Heart right ventricle (tissue), 16 donors: ENCODE measurements at regions not wholly inside any gene's neighbourhood (a gene's known extent, or its start where the extent isn't known, plus 50 kb on each side); places are given as distances from the start of the nearest gene placed in this dataset.

Experiments used
- ATAC-seq, 8 donors: fragments of 200-7000 bp; cut with Tn5 transposase; one replicate each; pipeline ENCODE4 v1.9.1; 2020; ENCODE audit warnings: mild to moderate bottlenecking in 8 of 8, moderate library complexity in 8 of 8, moderate number of reproducible peaks in 1 of 8
- DNase-seq, 2 donors: peaks; one replicate each; pipeline ENCODE4 v3.0.0-alpha.2; 2020
- H3K27ac ChIP-seq, 10 donors: fragments of 200-600 bp; sonication (generic) in 2 of 10; one replicate each; pipeline versions ENCODE4 v1.5.0 to v1.8.0; 2020 to 2022; ENCODE audit warnings: mild to moderate bottlenecking in 3 of 10
- H3K27me3 ChIP-seq, 7 donors: fragments of 200-600 bp; one replicate each; pipeline ENCODE4 v1.8.0; 2021 to 2022; ENCODE audit warnings: mild to moderate bottlenecking in 2 of 7
- H3K36me3 ChIP-seq, 9 donors: fragments of 200-600 bp; sonication (generic) in 1 of 9; one replicate each; pipeline versions ENCODE4 v1.5.0 to v1.8.0; 2020 to 2022; ENCODE audit warnings: mild to moderate bottlenecking in 2 of 9
- H3K4me1 ChIP-seq, 9 donors: fragments of 200-600 bp; sonication (generic) in 1 of 9; one replicate each; pipeline versions ENCODE4 v1.5.0 to v1.8.0; 2020 to 2022; ENCODE audit warnings: mild to moderate bottlenecking in 4 of 9
- H3K4me3 ChIP-seq, 10 donors: fragments of 200-600 bp; sonication (generic) in 2 of 10; one replicate each; pipeline versions ENCODE4 v1.5.0 to v1.8.0; 2020 to 2022; ENCODE audit warnings: mild to moderate bottlenecking in 7 of 10, moderate library complexity in 2 of 10
- H3K9me3 ChIP-seq, 11 donors: fragments of 200-600 bp in 10 of 11; sonication (generic) in 2 of 11; one replicate each; pipeline versions ENCODE4 v1.5.0 to v1.8.0; 2013 to 2022; ENCODE audit warnings: mild to moderate bottlenecking in 2 of 11, control low read depth in 1 of 11, moderate library complexity in 1 of 11
- CTCF ChIP-seq, 9 donors: fragments of 200-600 bp; sonication (generic) in 2 of 9; IDR thresholded peaks; one replicate each; pipeline versions ENCODE4 v1.5.0 to v1.8.0; 2021 to 2022; ENCODE audit warnings: antibody characterized with exemption in 9 of 9, mild to moderate bottlenecking in 5 of 9, moderate library complexity in 1 of 9
- WGBS, 2 donors: extraction: QIAGEN DNeasy Blood & Tissue Kit; methylation state at CpG; one replicate each; pipeline ENCODE4 v1.1.7; 2013; ENCODE audit warnings: inconsistent platforms in 1 of 2; 5-methylcytosine and 5-hydroxymethylcytosine counted together
- intact Hi-C, 10 donors: fragments of 100-400 bp; cut with DNase I; formaldehyde crosslinking; loops; one replicate each; pipeline versions ENCODE4 v1.11.1 to v1.14.2; 2022
- donor health status: Arrhythmogenic right ventricular cardiomyopathy.
- donor health status: ischemic (EF 13 %, LVEDD 7.1; RV severe dilation, severe dysfunction).
- donor health status: healthy with polysubstance abuse.
- donor health status: DM: no; HTN: yes; CAD: no.
- donor health status: DM: no; HTN: no; CAD: no.
- donor health status: ischemic (EF 25% LVEDD 6.9; RV normal size, moderate dysfunction).
- donor health status: ischemic (EF 25% LVEDD 5.7; RV mildly dilated, moderate dysfunction).
- donor health status: healthy.
- donor health status: DM: yes; HTN: yes; CAD: no.
- donor health status: Ischemic cardiomyopathy.
- donor health status: ischemic (EF 35%, LVEDD 5.7; RV mildly dilated, moderate dysfunction).
- donor health status: nonischemic (EF 11% LVEDD 7.7; RV severe dilation, severe dysfunction).
- donor health status: DM: yes; HTN: yes; CAD: no.
- donor health status: PGD.
- donor health status: ischemic (EF 29% LVEDD 5.4; RV normal size, mild dysfunction).
- donor health status: nonischemic (EF 23%, LVEDD 6.1; RV moderate dilation, normal function).

DNA sequence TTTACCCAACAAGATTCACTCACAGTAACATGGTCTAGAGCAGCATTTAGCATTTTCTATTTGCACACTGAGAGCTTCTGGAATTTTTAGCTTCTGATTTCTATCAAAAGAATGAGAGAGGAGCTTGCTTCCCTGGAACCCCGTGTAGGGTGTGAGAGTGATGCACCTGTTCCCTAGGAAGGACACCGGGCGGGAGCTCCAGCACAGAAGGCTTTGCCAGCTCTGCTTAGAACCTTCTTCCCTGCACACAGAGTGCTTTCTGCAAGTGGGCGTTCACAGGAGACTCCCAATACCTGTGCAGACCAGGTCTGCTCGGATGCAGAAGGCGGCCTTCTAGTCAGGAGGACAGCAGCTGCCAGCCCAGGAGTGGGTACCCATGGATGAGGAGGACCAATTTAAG is 217.3 kb downstream of the TBXT start:
- Histone ChIP-seq H3K9me3 (no peaks in the 10 kb centered on the region), H3K27me3 (peaks cover 0 to 6% (median 0%) of the 10 kb centered on the region in 7 donors), H3K4me3 (no peak overlapping the region), H3K4me1 (no peaks in the 10 kb centered on the region), H3K27ac (no peak overlapping the region), H3K36me3 (no peaks in the 10 kb centered on the region)
- TF ChIP-seq CTCF (IDR thresholded peaks at IDR 0.05), result no peak
- ATAC-seq (no peak), DNase-seq (no peak)
- intact Hi-C loops, result no loop called here
- 86 to 90% methylated on average over 6 of the region's 6 CpGs for WGBS, 2 donors

GRCh38 chr6:165949324-165949723 is 218.3 kb downstream of the TBXT start:
- peaks cover 0 to 6% (median 0%) of the 10 kb centered on the region in 7 donors for H3K27me3 ChIP-seq
- WGBS, 2 donors, result 91 to 94% methylated on average over 12 of the region's 12 CpGs
- H3K27ac ChIP-seq, result no peak overlapping the region
- DNase-seq (no peak), ATAC-seq (no peak)
- no peak overlapping the region for H3K4me3 ChIP-seq
- no peak for TF ChIP-seq CTCF (IDR thresholded peaks at IDR 0.05)
- no peaks in the 10 kb centered on the region for H3K4me1 ChIP-seq
- no peaks in the 10 kb centered on the region for H3K36me3 ChIP-seq
- H3K9me3 ChIP-seq, result no peaks in the 10 kb centered on the region
- intact Hi-C loops, result no loop called here

GRCh38 chr6:165944002-165944466 is 223.6 kb downstream of the TBXT start:
- no peaks in the 10 kb centered on the region for H3K27me3 ChIP-seq
- DNase-seq (no peak), ATAC-seq (no peak)
- intact Hi-C loops, result no loop called here
- no peak overlapping the region for H3K27ac ChIP-seq
- H3K36me3 ChIP-seq, result no peaks in the 10 kb centered on the region
- H3K4me1 ChIP-seq, result no peaks in the 10 kb centered on the region
- no peak for TF ChIP-seq CTCF (IDR thresholded peaks at IDR 0.05)
- H3K9me3 ChIP-seq, result peaks cover 0 to 8% (median 0%) of the 10 kb centered on the region in 11 donors
- H3K4me3 ChIP-seq, result no peak overlapping the region
- 93 to 95% methylated on average over 2 of the region's 2 CpGs for WGBS, 2 donors

DNA sequence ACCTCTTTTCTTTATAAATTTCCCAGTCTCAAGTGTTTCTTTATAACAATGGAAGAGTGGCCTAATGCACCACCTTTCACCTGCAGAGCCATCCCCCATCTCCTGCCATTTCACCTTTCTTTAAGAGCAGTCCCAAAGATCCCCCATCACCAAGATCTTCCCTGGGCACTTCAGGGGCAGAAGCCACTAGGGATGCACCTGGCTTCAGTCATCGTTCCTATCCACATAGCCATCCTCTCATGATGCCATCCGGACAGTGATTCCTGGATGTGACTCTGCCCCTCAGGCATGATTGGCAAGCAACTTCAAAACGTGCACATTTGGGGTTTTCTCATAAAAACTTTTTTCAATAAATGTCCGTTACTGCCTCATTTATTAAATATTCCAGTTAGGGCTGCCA is 225.9 kb downstream of the TBXT start:
- TF ChIP-seq CTCF (IDR thresholded peaks at IDR 0.05), result no peak
- ATAC-seq, result no peak
- no peaks in the 10 kb centered on the region for H3K4me1 ChIP-seq
- no peak for DNase-seq
- H3K36me3 ChIP-seq, result no peaks in the 10 kb centered on the region
- H3K4me3 ChIP-seq, result no peak overlapping the region
- peaks cover 0 to 8% (median 0%) of the 10 kb centered on the region in 11 donors for H3K9me3 ChIP-seq
- H3K27ac ChIP-seq, result no peak overlapping the region
- no peaks in the 10 kb centered on the region for H3K27me3 ChIP-seq
- intact Hi-C loops, result no loop called here
- 85 to 89% methylated on average over 4 of the region's 4 CpGs for WGBS, 2 donors
